IMR-90 (cell line): ENCODE measurements at regions not wholly inside any gene's neighbourhood (a gene's known extent, or its start where the extent isn't known, plus 50 kb on each side); places are given as distances from the start of the nearest gene placed in this dataset.

Experiments
- ATAC-seq: fragments of 200-7000 bp; cut with Tn5 transposase; 2 replicates; pipeline ENCODE4 v1.9.1; 2020; ENCODE audit warnings: low read depth, mild to moderate bottlenecking, moderate library complexity
- BruUV-seq: library from RNA; stranded (reverse); fragments of 400-500 nt; replicated peaks from 2 replicates; lab custom pipeline; 2021; lab: Mats Ljungman, UMichigan
- CTCF ChIA-PET: fragments of 300-600 bp; formaldehyde crosslinking; extraction: SDS; loops from one replicate; lab custom pipeline; 2021; ENCODE audit warnings: antibody characterized with exemption; lab: Yijun Ruan, JAX
- POLR2A ChIA-PET: fragments of 300-600 bp; sonication (Branson Sonifier 250); formaldehyde crosslinking; loops from one replicate; lab custom pipeline; 2022; ENCODE audit warnings: antibody characterized with exemption; ENCODE audit not compliant: unreplicated experiment; lab: Charles Lee
- DNase-seq: peaks from one replicate; pipeline ENCODE4 v3.0.0; 2013
- H2AFZ ChIP-seq: replicated peaks from 2 replicates; pipeline ENCODE3; 2013; ENCODE audit warnings: low read length, mild to moderate bottlenecking; ENCODE audit not compliant: poor library complexity
- H2AK5ac ChIP-seq: 2 replicates; pipeline ENCODE4 v1.6.1; 2013; ENCODE audit warnings: low read depth, low read length, inconsistent platforms
- H2AK9ac ChIP-seq: replicated peaks from 2 replicates; pipeline ENCODE3; 2013; ENCODE audit warnings: mild to moderate bottlenecking, low read depth, low read length, moderate library complexity; ENCODE audit not compliant: poor library complexity
- H2BK120ac ChIP-seq: 2 replicates; pipeline ENCODE4 v1.6.1; 2013; ENCODE audit warnings: low read depth, low read length, inconsistent platforms
- H2BK15ac ChIP-seq: 3 replicates; pipeline ENCODE4 v1.6.1; 2013; ENCODE audit warnings: low read depth, low read length, inconsistent platforms
- H2BK20ac ChIP-seq: 2 replicates; pipeline ENCODE4 v1.6.1; 2013; ENCODE audit warnings: low read depth, mild to moderate bottlenecking, inconsistent platforms, low read length, moderate library complexity
- H2BK5ac ChIP-seq: 2 replicates; pipeline ENCODE4 v1.6.1; 2013; ENCODE audit warnings: mild to moderate bottlenecking, low read depth, low read length, inconsistent platforms; ENCODE audit not compliant: poor library complexity, severe bottlenecking
- H3K14ac ChIP-seq: replicated peaks from 2 replicates; pipeline ENCODE4 v1.6.1; 2013; ENCODE audit warnings: low read depth, low read length, inconsistent platforms
- H3K18ac ChIP-seq: 2 replicates; pipeline ENCODE4 v1.6.1; 2013; ENCODE audit warnings: low read depth, low read length, control low read depth
- H3K23ac ChIP-seq: 2 replicates; pipeline ENCODE4 v1.6.1; 2013; ENCODE audit warnings: low read depth, low read length, inconsistent platforms
- H3K27ac ChIP-seq: 2 replicates; pipeline ENCODE4 v1.5.1; 2013; ENCODE audit warnings: mild to moderate bottlenecking, control low read depth, low read length; ENCODE audit not compliant: insufficient read depth
- H3K27me3 ChIP-seq: 2 replicates; pipeline ENCODE4 v1.6.1; 2013; ENCODE audit warnings: low read length; ENCODE audit not compliant: control insufficient read depth, insufficient read depth
- H3K36me3 ChIP-seq: 2 replicates; pipeline ENCODE4 v1.6.1; 2013; ENCODE audit warnings: low read length, mixed read lengths; ENCODE audit not compliant: control insufficient read depth, insufficient read depth
- H3K4ac ChIP-seq: 2 replicates; pipeline ENCODE4 v1.6.1; 2013; ENCODE audit warnings: low read depth, low read length, inconsistent platforms
- H3K4me1 ChIP-seq: 2 replicates; pipeline ENCODE4 v1.6.1; 2013; ENCODE audit warnings: low read length, mixed read lengths; ENCODE audit not compliant: control insufficient read depth, insufficient read depth
- H3K4me2 ChIP-seq: 2 replicates; pipeline ENCODE4 v1.6.1; 2013; ENCODE audit warnings: low read depth, mild to moderate bottlenecking, control low read depth, low read length, moderate library complexity
- H3K4me3 ChIP-seq: 2 replicates; pipeline ENCODE4 v1.5.1; 2013; ENCODE audit warnings: low read depth, mild to moderate bottlenecking, control low read depth, low read length, moderate library complexity; ENCODE audit not compliant: insufficient read depth
- H3K56ac ChIP-seq: 2 replicates; pipeline ENCODE4 v1.6.1; 2013; ENCODE audit warnings: low read length, inconsistent platforms; ENCODE audit not compliant: insufficient read depth; ENCODE audit errors: extremely low read depth
- H3K79me1 ChIP-seq, 2 experiments: 2 replicates each; pipeline ENCODE4 v1.6.1; 2013; ENCODE audit warnings: low read length in 2 of 2, inconsistent platforms in 1 of 2, low read depth in 1 of 2
- H3K9ac ChIP-seq: 2 replicates; pipeline ENCODE4 v1.6.1; 2013; ENCODE audit warnings: low read depth, low read length, control low read depth
- H3K9me1 ChIP-seq: 2 replicates; pipeline ENCODE4 v1.6.1; 2013; ENCODE audit warnings: low read length, inconsistent platforms; ENCODE audit not compliant: insufficient read depth
- H3K9me3 ChIP-seq: 2 replicates; pipeline ENCODE4 v1.6.1; 2013; ENCODE audit warnings: low read length; ENCODE audit not compliant: control insufficient read depth, insufficient read depth
- H4K20me1 ChIP-seq: 2 replicates; pipeline ENCODE4 v1.6.1; 2013; ENCODE audit warnings: low read length, inconsistent platforms; ENCODE audit not compliant: insufficient read depth
- H4K5ac ChIP-seq: 2 replicates; pipeline ENCODE4 v1.6.1; 2013; ENCODE audit warnings: mild to moderate bottlenecking, low read depth, low read length, control low read depth
- H4K8ac ChIP-seq, 2 experiments: 2 replicates each; pipeline ENCODE4 v1.6.1; 2013; ENCODE audit warnings: low read depth in 2 of 2, low read length in 2 of 2, control low read depth in 1 of 2, inconsistent platforms in 1 of 2
- H4K91ac ChIP-seq: 2 replicates; pipeline ENCODE4 v1.6.1; 2013; ENCODE audit warnings: low read depth, low read length, inconsistent platforms; ENCODE audit not compliant: insufficient read depth
- BHLHE40 ChIP-seq: fragments of 150-350 bp; IDR thresholded peaks from 2 replicates; pipeline ENCODE4 v1.6.1; 2016; ENCODE audit warnings: mild to moderate bottlenecking, low read depth, low read length
- CEBPB ChIP-seq: IDR thresholded peaks from 2 replicates; pipeline ENCODE4 v1.6.1; 2012; ENCODE audit warnings: low read depth, low read length, improper control_type of control experiment
- CHD1 ChIP-seq: IDR thresholded peaks from 2 replicates; pipeline ENCODE4 v1.6.1; 2012; ENCODE audit warnings: low read depth, low read length, improper control_type of control experiment
- FOS ChIP-seq: fragments of 150-350 bp; IDR thresholded peaks from 2 replicates; pipeline ENCODE4 v1.6.1; 2016; ENCODE audit warnings: low read depth, low read length
- MAFK ChIP-seq: IDR thresholded peaks from 2 replicates; pipeline ENCODE4 v1.6.1; 2012; ENCODE audit warnings: low read depth, low read length, improper control_type of control experiment
- MAZ ChIP-seq: IDR thresholded peaks from 2 replicates; pipeline ENCODE4 v1.6.1; 2012; ENCODE audit warnings: low read depth, mild to moderate bottlenecking, low read length, improper control_type of control experiment, moderate library complexity, borderline replicate concordance
- MXI1 ChIP-seq: IDR thresholded peaks from 2 replicates; pipeline ENCODE4 v1.6.1; 2012; ENCODE audit warnings: low read depth, mild to moderate bottlenecking, low read length, moderate library complexity, borderline replicate concordance
- NFE2L2 ChIP-seq: fragments of 150-350 bp; IDR thresholded peaks from 2 replicates; pipeline ENCODE4 v1.6.1; 2016; ENCODE audit warnings: low read depth, mild to moderate bottlenecking, low read length
- POLR2A ChIP-seq: IDR thresholded peaks from 2 replicates; pipeline ENCODE4 v1.6.1; 2012; ENCODE audit warnings: mild to moderate bottlenecking, low read depth, low read length
- RAD21 ChIP-seq: IDR thresholded peaks from 2 replicates; pipeline ENCODE4 v1.6.1; 2012; ENCODE audit warnings: low read length, improper control_type of control experiment
- RCOR1 ChIP-seq: IDR thresholded peaks from 2 replicates; pipeline ENCODE4 v1.6.1; 2012; ENCODE audit warnings: mild to moderate bottlenecking, low read length, improper control_type of control experiment; ENCODE audit not compliant: insufficient replicate concordance
- RFX5 ChIP-seq: IDR thresholded peaks from 2 replicates; pipeline ENCODE4 v1.8.0; 2012; ENCODE audit warnings: low read depth, mild to moderate bottlenecking, low read length, moderate library complexity
- SMC3 ChIP-seq: fragments of 150-350 bp; IDR thresholded peaks from 2 replicates; pipeline ENCODE4 v1.6.1; 2016; ENCODE audit warnings: low read depth, mild to moderate bottlenecking, antibody characterized with exemption, low read length, moderate library complexity
- WGBS, 2 experiments: methylation state at CpG; one replicate each; pipeline versions ENCODE4 v1.1.5 to v1.1.7; 2013; ENCODE audit warnings: missing lambda C conversion rate in 2 of 2; ENCODE audit not compliant: insufficient read length in 1 of 2; ENCODE audit errors: extremely low coverage in 2 of 2; 5-methylcytosine and 5-hydroxymethylcytosine counted together
- dilution Hi-C: fragments of 300-500 bp; cut with HindIII; formaldehyde crosslinking; loops from one replicate; pipeline ENCODE4 v1.14.3; 2018; ENCODE audit warnings: low sequenced_read_pairs; ENCODE audit not compliant: unreplicated experiment
- in situ Hi-C: fragments of 300-500 bp; cut with MboI; formaldehyde crosslinking; loops from 3 replicates; pipeline ENCODE4 v1.14.3; 2019; ENCODE audit warnings: low sequenced_read_pairs, inconsistent platforms, mixed read lengths
- intact Hi-C: fragments of 100-400 bp; cut with micrococcal nuclease; formaldehyde crosslinking; loops from 2 replicates; pipeline ENCODE4 v1.10.0; 2022
- TF ChIP-seq, protein P1 (sequence below): fragments of 150-350 bp; IDR thresholded peaks from 2 replicates; pipeline ENCODE4 v1.6.1; 2017; ENCODE audit warnings: mild to moderate bottlenecking, antibody characterized with exemption, low read length, low read depth
- TF ChIP-seq, protein P2 (sequence below): conservative IDR thresholded peaks from 2 replicates; pipeline ENCODE4 v1.5.1; 2012; ENCODE audit warnings: mild to moderate bottlenecking, low read depth, low read length, improper control_type of control experiment
- TF ChIP-seq, protein P3 (sequence below): fragments of 150-350 bp; IDR thresholded peaks from 2 replicates; pipeline ENCODE4 v1.6.1; 2016; ENCODE audit warnings: low read depth, mild to moderate bottlenecking, low read length, moderate library complexity, borderline replicate concordance

DNA sequence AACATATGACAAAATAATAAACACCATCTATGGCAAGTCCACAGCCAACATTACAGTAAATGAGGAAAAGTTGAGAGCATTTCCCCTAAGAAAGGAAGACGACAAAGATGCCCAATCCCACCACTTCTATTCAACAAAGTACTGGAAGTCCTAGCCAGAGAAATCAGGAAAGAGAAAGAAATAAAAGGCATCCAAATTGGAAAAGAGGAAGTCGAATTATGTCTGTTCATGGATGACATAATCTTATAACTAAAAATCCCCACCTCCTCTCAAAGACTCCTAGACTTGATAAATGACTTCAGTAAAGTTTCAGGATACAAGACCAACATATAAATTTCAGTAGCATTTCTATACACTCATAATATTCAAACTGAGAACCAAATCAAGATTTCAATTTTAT is 288.5 kb upstream of the POT1 start:
- Histone ChIP-seq H3K9me3 (peaks cover 7% of the 10 kb centered on the region), H3K14ac (no peak overlapping the region), H3K56ac (no peak overlapping the region), H2BK5ac (no peak overlapping the region), H4K20me1 (no peaks in the 10 kb centered on the region), H3K4me2 (no peak overlapping the region), H2BK20ac (no peak overlapping the region), H3K36me3 (no peaks in the 10 kb centered on the region), H3K23ac (no peak overlapping the region), H2BK120ac (no peak overlapping the region), H3K27me3 (no peaks in the 10 kb centered on the region), H3K27ac (no peak overlapping the region), H3K4ac (no peak overlapping the region), H2AK9ac (no peak overlapping the region), H3K79me1 (no peaks in the 10 kb centered on the region), H2AFZ (no peak overlapping the region), H3K4me1 (no peaks in the 10 kb centered on the region), H3K9ac (no peak overlapping the region), H4K91ac (no peak overlapping the region), H4K8ac (no peak overlapping the region), H2AK5ac (no peak overlapping the region), H3K18ac (no peak overlapping the region), H3K9me1 (no peaks in the 10 kb centered on the region), H2BK15ac (no peak overlapping the region), H3K4me3 (no peak overlapping the region), H4K5ac (no peak overlapping the region)
- ChIA-PET CTCF (no interaction called here), POLR2A (no interaction called here)
- ATAC-seq (no peak), DNase-seq (no peak)
- dilution Hi-C loops (no loop called here), in situ Hi-C loops (no loop called here), intact Hi-C loops (no loop called here)
- no peak for TF ChIP-seq CEBPB
- TF ChIP-seq NFE2L2, result no peak
- TF ChIP-seq, protein P1, sequence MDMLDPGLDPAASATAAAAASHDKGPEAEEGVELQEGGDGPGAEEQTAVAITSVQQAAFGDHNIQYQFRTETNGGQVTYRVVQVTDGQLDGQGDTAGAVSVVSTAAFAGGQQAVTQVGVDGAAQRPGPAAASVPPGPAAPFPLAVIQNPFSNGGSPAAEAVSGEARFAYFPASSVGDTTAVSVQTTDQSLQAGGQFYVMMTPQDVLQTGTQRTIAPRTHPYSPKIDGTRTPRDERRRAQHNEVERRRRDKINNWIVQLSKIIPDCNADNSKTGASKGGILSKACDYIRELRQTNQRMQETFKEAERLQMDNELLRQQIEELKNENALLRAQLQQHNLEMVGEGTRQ, result no peak
- no peak for TF ChIP-seq FOS
- TF ChIP-seq MXI1, result no peak
- TF ChIP-seq, protein P2, sequence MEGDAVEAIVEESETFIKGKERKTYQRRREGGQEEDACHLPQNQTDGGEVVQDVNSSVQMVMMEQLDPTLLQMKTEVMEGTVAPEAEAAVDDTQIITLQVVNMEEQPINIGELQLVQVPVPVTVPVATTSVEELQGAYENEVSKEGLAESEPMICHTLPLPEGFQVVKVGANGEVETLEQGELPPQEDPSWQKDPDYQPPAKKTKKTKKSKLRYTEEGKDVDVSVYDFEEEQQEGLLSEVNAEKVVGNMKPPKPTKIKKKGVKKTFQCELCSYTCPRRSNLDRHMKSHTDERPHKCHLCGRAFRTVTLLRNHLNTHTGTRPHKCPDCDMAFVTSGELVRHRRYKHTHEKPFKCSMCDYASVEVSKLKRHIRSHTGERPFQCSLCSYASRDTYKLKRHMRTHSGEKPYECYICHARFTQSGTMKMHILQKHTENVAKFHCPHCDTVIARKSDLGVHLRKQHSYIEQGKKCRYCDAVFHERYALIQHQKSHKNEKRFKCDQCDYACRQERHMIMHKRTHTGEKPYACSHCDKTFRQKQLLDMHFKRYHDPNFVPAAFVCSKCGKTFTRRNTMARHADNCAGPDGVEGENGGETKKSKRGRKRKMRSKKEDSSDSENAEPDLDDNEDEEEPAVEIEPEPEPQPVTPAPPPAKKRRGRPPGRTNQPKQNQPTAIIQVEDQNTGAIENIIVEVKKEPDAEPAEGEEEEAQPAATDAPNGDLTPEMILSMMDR, result no peak
- TF ChIP-seq RFX5, result no peak
- TF ChIP-seq CHD1, result no peak
- no peak for TF ChIP-seq BHLHE40
- no peak for TF ChIP-seq MAZ
- TF ChIP-seq POLR2A, result no peak
- no peak for TF ChIP-seq MAFK
- TF ChIP-seq SMC3, result no peak
- TF ChIP-seq, protein P3, sequence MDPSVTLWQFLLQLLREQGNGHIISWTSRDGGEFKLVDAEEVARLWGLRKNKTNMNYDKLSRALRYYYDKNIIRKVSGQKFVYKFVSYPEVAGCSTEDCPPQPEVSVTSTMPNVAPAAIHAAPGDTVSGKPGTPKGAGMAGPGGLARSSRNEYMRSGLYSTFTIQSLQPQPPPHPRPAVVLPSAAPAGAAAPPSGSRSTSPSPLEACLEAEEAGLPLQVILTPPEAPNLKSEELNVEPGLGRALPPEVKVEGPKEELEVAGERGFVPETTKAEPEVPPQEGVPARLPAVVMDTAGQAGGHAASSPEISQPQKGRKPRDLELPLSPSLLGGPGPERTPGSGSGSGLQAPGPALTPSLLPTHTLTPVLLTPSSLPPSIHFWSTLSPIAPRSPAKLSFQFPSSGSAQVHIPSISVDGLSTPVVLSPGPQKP, result no peak
- no peak for TF ChIP-seq RCOR1
- TF ChIP-seq RAD21, result no peak
- no CpG with 5 or more reads among the region's 2 CpGs for WGBS, 2 experiments
- no TSS peak for BruUV-seq
